22Rv1 (cell line): ENCODE measurements at regions not wholly inside any gene's neighbourhood (a gene's known extent, or its start where the extent isn't known, plus 50 kb on each side); places are given as distances from the start of the nearest gene placed in this dataset.

Experiments
- H3K27ac ChIP-seq: fragments of 450-650 bp; 2 replicates; pipeline ENCODE4 v1.5.1; 2017
- CTCF ChIP-seq: fragments of 450-650 bp; IDR thresholded peaks from 2 replicates; pipeline ENCODE4 v1.5.1; 2017; ENCODE audit warnings: mild to moderate bottlenecking
- ZFX ChIP-seq: fragments of 450-650 bp; IDR thresholded peaks from 2 replicates; pipeline ENCODE4 v1.6.1; 2017; ENCODE audit warnings: antibody characterized with exemption, borderline replicate concordance

- TF ChIP-seq CTCF: no peak
- no peak for TF ChIP-seq ZFX
- no peak overlapping the region for H3K27ac ChIP-seq
Observed at GRCh38 chr4:188691811-188692210, 552.6 kb downstream of the TRIML1 start.

GRCh38 chr4:188695261-188695660, 556.0 kb downstream of the TRIML1 start:
- TF ChIP-seq ZFX: no peak
- no peak for TF ChIP-seq CTCF
- no peak overlapping the region for H3K27ac ChIP-seq

- no peak overlapping the region for H3K27ac ChIP-seq
- TF ChIP-seq CTCF (no peak), ZFX (no peak)
Observed at GRCh38 chr4:188697243-188697642, 558.0 kb downstream of the TRIML1 start.

- no peak for TF ChIP-seq CTCF
- TF ChIP-seq ZFX: no peak
- H3K27ac ChIP-seq: no peak overlapping the region
Observed at GRCh38 chr4:188701952-188702351, 562.7 kb downstream of the TRIML1 start.

GRCh38 chr4:188704288-188704687, 565.0 kb downstream of the TRIML1 start:
- no peak overlapping the region for H3K27ac ChIP-seq
- TF ChIP-seq CTCF: no peak
- no peak for TF ChIP-seq ZFX

GRCh38 chr4:188707036-188707435, 567.8 kb downstream of the TRIML1 start:
- TF ChIP-seq CTCF: no peak
- TF ChIP-seq ZFX: no peak
- H3K27ac ChIP-seq: no peak overlapping the region

GRCh38 chr4:188714501-188714900, 575.3 kb downstream of the TRIML1 start:
- TF ChIP-seq CTCF (no peak), ZFX (no peak)

More at GRCh38 chr4:188714501-188714900, 575.3 kb downstream of the TRIML1 start:
- H3K27ac ChIP-seq: no peak overlapping the region
